ENCODE measurements at regions not wholly inside any gene's neighbourhood (a gene's known extent, or its start where the extent isn't known, plus 50 kb on each side); places are given as distances from the start of the nearest gene placed in this dataset.
"Not testable (repeated sequence)": the region's sequence is repeated elsewhere in the genome, so short reads cannot be mapped to it uniquely, and the experiment has no call there.

DNA sequence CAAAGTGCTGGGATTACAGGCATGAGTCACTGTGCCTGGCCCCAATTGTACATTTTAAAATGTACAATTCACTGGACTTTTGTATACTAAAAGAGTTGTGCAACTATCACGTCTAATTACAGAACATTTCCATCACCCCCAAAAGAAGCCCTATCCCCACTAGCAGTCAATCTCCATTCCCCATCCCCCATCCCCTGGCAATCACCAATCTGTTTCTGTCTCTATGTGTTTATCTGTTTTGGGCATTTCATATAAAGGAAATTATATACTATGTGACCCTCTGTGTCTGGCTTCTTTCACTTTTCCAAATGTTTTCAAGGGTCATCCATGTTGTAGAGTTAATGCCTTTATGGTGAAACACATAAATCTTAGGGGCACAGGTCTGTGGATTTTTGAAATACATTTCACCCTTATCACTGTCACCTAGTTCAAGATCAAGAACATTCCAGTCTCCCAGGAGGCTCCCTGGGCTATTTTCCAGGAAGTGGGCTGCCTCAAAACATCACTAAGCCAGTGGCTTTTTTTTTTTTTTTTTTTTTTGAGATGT is 129.2 kb downstream of the CRLF3 start:
- not testable (repeated sequence) for H3K4me3 ChIP-seq, H3K27ac ChIP-seq

DNA sequence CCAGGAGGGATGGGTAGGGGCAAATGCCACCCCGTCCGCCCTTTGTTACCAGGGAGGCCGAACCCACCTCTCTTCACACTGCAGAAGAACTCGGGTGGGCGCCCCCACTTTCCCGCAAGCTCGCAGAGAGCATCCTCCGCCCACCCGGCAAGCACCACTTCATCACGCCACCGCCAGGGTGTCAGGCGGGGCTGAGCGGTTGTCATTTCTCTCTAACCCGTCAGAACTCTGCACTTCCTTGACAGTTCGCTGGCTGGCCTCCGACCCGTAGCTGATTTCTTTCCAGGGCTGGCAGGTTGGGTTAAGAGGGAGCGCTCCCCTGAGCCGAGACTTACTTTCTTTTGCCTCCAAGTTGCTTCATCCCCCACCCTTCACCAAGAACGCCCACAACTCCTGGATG is 130.7 kb downstream of the CRLF3 start:
- H3K4me3 ChIP-seq, H3K27ac ChIP-seq: not testable (repeated sequence)

DNA sequence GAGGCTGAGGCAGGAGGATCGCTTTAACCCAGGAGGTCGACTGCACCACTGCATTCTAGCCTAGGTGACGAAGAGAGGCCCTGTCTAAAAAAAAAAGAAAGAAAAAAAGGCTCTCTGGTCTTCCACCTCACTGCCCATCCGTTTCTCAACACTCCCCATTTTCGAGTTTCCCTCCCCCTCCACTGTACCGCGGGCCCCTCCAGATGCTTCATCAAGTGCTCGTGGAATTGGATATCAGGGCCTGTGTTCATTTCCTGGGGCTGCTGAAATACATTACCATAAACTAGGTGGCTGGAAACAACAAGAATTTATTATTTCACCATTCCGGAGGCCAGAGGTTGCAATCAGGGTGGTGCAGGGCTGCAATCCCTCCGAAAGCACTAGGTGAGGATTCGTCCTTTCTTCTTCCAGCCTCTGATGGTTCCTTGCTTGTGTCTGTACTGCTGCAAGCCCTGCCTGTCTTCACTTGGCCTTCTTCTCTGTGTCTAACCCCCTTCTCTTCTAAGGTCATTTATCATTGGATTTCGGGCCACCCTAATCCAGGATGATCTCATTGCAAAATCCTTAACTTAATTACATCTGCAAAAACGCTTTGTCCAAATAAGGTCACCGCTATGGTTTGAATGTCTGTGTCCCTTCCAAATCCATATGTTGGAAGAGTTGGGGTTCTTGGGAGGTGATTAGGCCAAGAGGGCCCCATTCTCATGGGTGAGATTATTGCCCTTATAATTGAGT is 135.1 kb downstream of the CRLF3 start:
- not testable (repeated sequence) for H3K4me3 ChIP-seq, H3K27ac ChIP-seq

GRCh38 chr17:30686538-30687479 is 137.7 kb downstream of the CRLF3 start:
- H3K27ac ChIP-seq, H3K4me3 ChIP-seq: not testable (repeated sequence)

GRCh38 chr17:30682280-30682679 is 142.2 kb downstream of the CRLF3 start:
- H3K4me3 ChIP-seq, H3K27ac ChIP-seq: not testable (repeated sequence)

DNA sequence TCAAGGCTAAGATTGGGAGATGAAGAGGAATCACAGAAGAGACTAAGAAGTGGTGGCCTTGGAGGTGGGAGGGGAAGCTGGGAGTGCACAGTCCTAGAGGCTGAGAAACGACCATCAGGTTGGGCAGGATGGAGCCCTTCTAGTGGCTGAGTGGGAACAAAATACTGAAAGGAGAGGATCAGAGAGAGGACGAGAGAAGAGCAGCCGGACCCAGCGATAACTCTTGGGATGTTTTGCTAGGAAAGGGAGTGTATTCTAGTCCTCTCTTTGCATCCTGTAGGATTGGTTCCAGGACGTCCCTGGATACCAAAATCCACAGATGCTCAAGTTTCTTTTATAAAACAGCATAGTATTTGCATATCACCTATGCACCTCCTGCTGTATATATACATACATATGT is 143.8 kb downstream of the CRLF3 start:
- not testable (repeated sequence) for H3K4me3 ChIP-seq, H3K27ac ChIP-seq

DNA sequence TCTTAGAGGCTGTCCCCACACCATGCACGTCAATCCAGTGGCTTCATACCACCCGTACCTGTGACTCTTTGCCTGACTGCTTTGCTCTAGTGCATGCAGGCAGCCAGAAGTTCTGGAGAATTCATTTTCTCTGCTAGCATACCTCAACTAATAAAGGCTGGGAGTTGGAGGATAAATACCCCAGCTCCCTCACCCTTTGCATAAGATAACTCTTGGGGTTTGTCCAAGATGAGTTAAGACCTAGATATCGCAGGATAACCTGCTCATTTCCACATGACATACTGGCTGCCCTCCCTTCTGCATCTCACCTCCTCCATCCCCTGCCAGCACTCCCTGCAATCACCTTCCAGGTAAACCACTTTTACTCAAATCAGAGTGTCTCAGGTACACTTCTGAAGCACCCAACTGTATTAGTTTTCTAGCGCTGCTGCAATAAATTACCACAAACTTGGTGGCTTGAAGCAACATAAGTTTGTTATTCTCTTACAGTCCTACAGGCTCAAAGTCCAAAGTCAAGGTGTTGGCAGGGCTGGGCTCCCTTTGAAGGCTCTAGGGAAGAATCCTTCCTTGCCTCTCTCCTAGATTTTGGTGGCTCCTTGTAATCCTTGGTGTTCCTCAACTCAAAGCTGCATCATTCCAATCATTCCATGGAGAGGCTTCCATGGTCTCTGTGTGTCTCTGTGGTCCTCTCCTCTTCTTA is 146.8 kb downstream of the CRLF3 start:
- no peak overlapping the region for H3K27ac ChIP-seq

DNA sequence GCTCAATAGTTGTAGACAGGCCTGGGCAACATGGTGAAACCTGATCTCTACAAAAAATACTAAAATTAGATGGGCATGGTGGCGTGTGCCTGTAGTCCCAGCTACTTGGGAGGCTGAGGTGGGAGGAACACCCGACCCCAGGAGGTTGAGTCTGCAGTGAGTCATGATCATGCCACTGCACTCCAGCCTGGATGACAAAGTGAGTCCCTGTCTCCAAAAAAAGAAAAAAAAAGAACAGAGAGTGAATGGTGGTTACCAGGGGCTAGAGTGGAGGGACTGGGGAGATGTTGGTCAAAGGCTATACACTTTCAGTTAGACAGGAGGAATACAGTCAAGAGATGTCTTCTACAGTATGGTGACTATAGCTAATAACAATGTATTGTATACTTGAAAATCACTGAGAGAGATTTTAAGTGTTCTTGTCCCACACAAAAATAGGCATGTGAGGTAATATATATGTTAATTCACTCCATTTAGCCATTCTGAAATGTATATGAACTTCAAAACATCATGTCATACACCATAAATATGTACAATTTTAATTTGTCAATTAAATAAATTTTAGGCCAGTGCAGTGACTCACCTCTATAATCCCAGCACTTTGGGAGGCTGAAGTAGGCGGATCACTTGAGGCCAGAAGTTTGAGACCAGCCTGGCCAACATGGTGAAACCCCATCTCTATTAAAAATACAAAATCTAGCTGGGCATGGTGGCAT is 148.6 kb downstream of the CRLF3 start:
- H3K27ac ChIP-seq, H3K4me3 ChIP-seq: not testable (repeated sequence)

More for the DNA sequence above, 146.8 kb downstream of the CRLF3 start:
- H3K4me3 ChIP-seq = no peak overlapping the region

DNA sequence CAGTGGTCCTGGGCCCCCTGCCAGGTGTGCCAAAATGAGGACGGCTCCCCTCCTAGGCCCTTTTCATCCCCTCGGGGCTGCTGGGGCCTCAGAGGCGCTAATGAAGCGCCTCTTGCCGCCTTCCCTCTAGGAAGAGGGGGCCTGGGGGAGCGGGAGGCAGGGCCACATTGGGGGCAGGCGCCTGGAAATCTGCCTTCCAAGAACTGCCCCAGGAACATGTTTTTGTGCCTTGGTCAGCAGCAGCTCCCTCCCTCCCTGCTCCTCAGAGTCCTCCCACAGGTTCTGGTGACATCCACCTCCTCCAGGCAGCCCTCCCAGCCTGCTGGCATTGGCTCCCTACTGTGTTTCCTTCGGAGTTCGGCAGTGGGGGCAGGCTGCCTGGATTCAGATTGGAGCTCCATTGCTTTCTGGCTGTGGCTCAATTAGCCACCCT is 155.3 kb downstream of the CRLF3 start:
- not testable (repeated sequence) for H3K27ac ChIP-seq, H3K4me3 ChIP-seq

GRCh38 chr17:30668360-30669181 is 155.9 kb downstream of the CRLF3 start:
- Histone ChIP-seq H3K27ac (peak overlapping the region in 1 of 21 experiments; percentile 52), H3K4me3 (peak overlapping the region in 3 of 7 experiments; percentile 43 to 52 (median 45))

DNA sequence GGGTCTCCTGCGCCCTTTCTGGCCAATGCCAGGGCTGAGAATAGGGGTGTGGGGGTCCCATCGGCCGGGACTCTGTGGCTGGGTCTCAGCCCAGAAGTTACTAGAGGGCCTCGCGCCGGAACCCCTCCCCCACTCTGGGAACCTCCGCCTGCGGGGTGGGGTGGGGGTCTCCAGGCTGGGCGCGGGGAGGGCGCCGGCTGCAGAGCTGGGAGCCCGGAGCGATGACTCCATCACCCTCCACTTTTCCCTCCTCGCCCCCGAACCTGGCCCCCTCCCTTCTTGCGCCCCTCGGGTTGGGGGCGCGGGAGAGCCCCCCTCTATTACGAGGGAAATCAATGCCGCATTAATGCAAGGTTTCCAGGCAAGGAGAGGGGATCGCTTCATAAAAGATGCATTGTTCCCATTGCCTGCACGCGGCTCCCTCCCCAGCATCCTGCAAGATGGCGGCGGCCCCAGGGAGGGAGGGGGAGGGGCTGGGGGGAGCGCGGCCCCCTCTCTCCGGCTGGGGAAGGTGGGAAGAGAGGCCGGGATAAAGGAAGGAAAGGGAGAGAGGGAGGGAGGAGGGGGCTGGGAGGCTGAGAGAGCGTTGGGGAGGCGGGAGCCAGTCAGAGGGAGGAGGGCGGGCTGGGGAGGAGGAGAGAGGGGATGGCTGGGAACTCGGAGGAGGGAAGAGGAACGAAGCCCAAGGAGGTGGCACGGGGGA is 156.7 kb downstream of the CRLF3 start:
- peak overlapping the region in 10 of 21 experiments; percentile 11 to 77 (median 56) for H3K27ac ChIP-seq
- H3K4me3 ChIP-seq = peak overlapping the region; percentile 21 to 52 (median 43)

DNA sequence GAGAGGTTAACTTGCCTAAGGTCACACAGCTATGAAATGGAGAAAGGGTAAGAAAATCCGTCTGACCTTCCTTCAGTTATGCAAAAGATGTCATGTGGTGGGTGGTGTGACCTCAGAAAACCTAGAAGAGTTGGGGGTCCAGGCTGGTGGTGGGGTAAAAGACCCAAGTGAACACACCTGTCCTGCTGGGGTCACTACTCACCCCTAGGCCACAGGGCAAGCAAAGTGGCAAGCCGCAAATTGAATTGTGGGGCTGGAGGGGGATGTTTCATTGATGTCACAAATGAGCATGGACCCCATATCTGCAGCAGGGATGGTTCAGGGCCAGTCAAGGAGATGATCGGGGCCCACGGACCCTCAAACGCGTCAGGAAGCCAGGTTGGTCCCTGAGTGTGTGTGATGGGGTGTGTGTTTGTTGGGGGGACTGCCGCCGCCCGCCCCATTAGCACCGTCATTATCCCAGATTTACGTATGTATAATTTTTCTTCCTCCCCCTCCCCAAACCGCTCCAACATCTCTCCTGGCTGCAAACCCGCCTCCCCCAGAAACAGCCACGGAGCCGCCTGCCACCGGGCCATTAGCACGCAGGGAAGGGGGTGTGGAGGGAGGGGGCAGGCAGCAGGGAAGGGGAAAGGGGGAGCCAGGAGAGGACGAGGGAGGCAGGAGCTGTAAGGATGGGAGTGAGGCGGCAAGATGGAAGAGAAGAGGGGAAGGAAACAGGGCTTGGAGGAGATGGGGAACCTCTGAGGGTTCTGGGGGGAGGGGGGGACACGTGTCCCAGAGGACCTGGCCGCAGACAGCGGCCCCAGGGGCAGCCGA is 157.4 kb downstream of the CRLF3 start:
- peak overlapping the region in 6 of 21 experiments; percentile 11 to 77 (median 56) for H3K27ac ChIP-seq
- peak overlapping the region; percentile 21 to 52 (median 43) for H3K4me3 ChIP-seq

DNA sequence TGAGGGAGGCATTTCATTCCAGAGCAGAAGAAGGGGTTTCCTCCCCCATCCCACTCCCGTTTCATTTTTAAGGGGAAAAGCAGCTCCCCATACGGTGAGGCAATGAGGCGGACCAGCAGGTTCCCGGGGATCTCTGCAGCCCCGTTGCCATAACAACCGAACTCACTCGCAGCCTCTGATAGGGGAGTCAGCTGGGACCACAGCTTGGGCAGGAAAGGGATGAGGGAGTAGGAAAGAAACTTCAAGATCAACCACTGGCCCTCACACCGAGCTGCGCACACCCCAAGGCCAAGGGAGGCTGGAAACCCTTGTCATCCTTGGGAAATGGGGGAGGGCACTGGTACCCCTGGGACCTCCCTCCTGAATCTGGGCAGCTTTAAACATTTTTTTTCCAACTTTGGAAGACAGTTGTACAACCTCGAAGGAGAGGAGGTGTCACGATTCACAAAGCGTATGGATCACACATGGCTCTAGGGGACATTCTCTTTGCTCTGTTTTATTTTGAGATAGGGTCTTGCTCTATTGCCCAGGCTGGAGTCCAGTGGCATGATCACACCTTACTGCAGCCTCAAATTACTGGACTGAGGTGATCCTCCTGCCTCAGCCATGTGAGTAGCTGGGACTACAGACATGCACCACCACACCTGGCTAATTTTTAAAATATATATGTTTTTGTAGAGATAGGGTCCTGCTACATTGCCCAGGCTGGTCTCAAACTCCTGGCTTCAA is 160.6 kb downstream of the CRLF3 start:
- H3K4me3 ChIP-seq, H3K27ac ChIP-seq: not testable (repeated sequence)

GRCh38 chr17:30657148-30657547 is 167.3 kb downstream of the CRLF3 start:
- H3K4me3 ChIP-seq, H3K27ac ChIP-seq: not testable (repeated sequence)

DNA sequence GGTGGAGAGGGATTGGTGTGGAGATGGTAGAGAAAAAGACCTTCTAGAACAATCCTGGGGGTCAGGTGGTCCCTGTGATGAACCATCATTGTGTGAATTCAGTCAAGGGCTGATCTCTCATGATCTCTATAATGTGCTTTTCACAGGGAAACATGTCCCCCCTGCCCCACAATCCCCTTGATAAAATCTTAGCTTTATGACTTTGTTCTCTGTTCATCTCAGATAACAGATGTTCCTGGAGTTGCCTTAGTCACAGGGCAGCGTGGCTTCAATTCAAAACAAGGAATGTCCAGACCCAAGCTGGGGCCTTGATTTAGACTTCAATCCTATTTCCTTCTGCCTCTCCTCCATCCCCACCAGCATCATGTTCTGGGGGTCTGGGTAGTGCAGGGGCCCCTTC is 171.5 kb downstream of the CRLF3 start:
- not testable (repeated sequence) for H3K27ac ChIP-seq, H3K4me3 ChIP-seq

- not testable (repeated sequence) for H3K4me3 ChIP-seq, H3K27ac ChIP-seq
Measured at GRCh38 chr17:30650149-30650548, 172.9 kb downstream of the GOSR1 start.
